ENCODE measurements at regions not wholly inside any gene's neighbourhood (a gene's known extent, or its start where the extent isn't known, plus 50 kb on each side); places are given as distances from the start of the nearest gene placed in this dataset.
"Not testable (repeated sequence)": the region's sequence is repeated elsewhere in the genome, so short reads cannot be mapped to it uniquely, and the experiment has no call there.

- no peak for DNase-seq (ENCODE audit: low read depth in 4 of 4, low spot score in 2 of 4)
Observed at GRCh38 chr5:13143214-13143613, 801.3 kb downstream of the DNAH5 start.

GRCh38 chr5:13133951-13134350, 810.5 kb downstream of the DNAH5 start:
- DNase-seq (ENCODE audit: low read depth in 4 of 4, low spot score in 2 of 4) = no peak

GRCh38 chr5:13115476-13115875, 829.0 kb downstream of the DNAH5 start:
- no peak for DNase-seq (ENCODE audit: low read depth in 4 of 4, low spot score in 2 of 4)

- DNase-seq (ENCODE audit: low read depth in 4 of 4, low spot score in 2 of 4) = no peak
Observed at GRCh38 chr5:13108265-13108664, 836.2 kb downstream of the DNAH5 start.

- no peak for DNase-seq (ENCODE audit: low read depth in 4 of 4, low spot score in 2 of 4)
Observed at GRCh38 chr5:13107537-13107936, 837.0 kb downstream of the DNAH5 start.

- no peak for DNase-seq (ENCODE audit: low read depth in 4 of 4, low spot score in 2 of 4)
Observed at GRCh38 chr5:13081116-13081515, 863.4 kb downstream of the DNAH5 start.

- DNase-seq (ENCODE audit: low read depth in 4 of 4, low spot score in 2 of 4) = not testable (repeated sequence)
Observed at GRCh38 chr5:13072936-13073335, 871.6 kb downstream of the DNAH5 start.

GRCh38 chr5:13063088-13063487, 881.4 kb downstream of the DNAH5 start:
- no peak for DNase-seq (ENCODE audit: low read depth in 4 of 4, low spot score in 2 of 4)

GRCh38 chr5:13045897-13046551, 898.5 kb downstream of the DNAH5 start:
- no peak for DNase-seq (ENCODE audit: low read depth in 4 of 4, low spot score in 2 of 4)

- DNase-seq (ENCODE audit: low read depth in 4 of 4, low spot score in 2 of 4) = no peak
Observed at GRCh38 chr5:13034061-13034460, 910.4 kb downstream of the DNAH5 start.

GRCh38 chr5:13029211-13029610, 915.3 kb downstream of the DNAH5 start:
- no peak for DNase-seq (ENCODE audit: low read depth in 4 of 4, low spot score in 2 of 4)

GRCh38 chr5:13027874-13028273, 916.6 kb downstream of the DNAH5 start:
- DNase-seq (ENCODE audit: low read depth in 4 of 4, low spot score in 2 of 4) = no peak

GRCh38 chr5:13019729-13020128, 924.8 kb downstream of the DNAH5 start:
- no peak for DNase-seq (ENCODE audit: low read depth in 4 of 4, low spot score in 2 of 4)

- DNase-seq (ENCODE audit: low read depth in 4 of 4, low spot score in 2 of 4) = no peak
Observed at GRCh38 chr5:13003457-13003856, 941.0 kb downstream of the DNAH5 start.

GRCh38 chr5:12999667-13000066, 944.8 kb downstream of the DNAH5 start:
- DNase-seq (ENCODE audit: low read depth in 4 of 4, low spot score in 2 of 4) = no peak

GRCh38 chr5:12985142-12985541, 959.3 kb downstream of the DNAH5 start:
- DNase-seq (ENCODE audit: low read depth in 4 of 4, low spot score in 2 of 4) = no peak

- no peak for DNase-seq (ENCODE audit: low read depth in 4 of 4, low spot score in 2 of 4)
Observed at GRCh38 chr5:12974856-12975255, 969.6 kb downstream of the DNAH5 start.

- DNase-seq (ENCODE audit: low read depth in 4 of 4, low spot score in 2 of 4) = no peak
Observed at GRCh38 chr5:12965804-12966203, 978.7 kb downstream of the DNAH5 start.

GRCh38 chr5:12959713-12960112, 984.8 kb downstream of the DNAH5 start:
- no peak for DNase-seq (ENCODE audit: low read depth in 4 of 4, low spot score in 2 of 4)

GRCh38 chr5:12952409-12952808, 992.1 kb downstream of the DNAH5 start:
- no peak for DNase-seq (ENCODE audit: low read depth in 4 of 4, low spot score in 2 of 4)

GRCh38 chr5:12951846-12952245, 992.6 kb downstream of the DNAH5 start:
- DNase-seq (ENCODE audit: low read depth in 4 of 4, low spot score in 2 of 4) = no peak

- DNase-seq (ENCODE audit: low read depth in 4 of 4, low spot score in 2 of 4) = no peak
Observed at GRCh38 chr5:12947379-12947778, 997.1 kb downstream of the DNAH5 start.

- DNase-seq (ENCODE audit: low read depth in 4 of 4, low spot score in 2 of 4) = not testable (repeated sequence)
Observed at GRCh38 chr5:12945477-12945876, 999.0 kb downstream of the DNAH5 start.

All from left renal cortex interstitium (tissue), 4 donors.